GM23338 (cell line): ENCODE measurements at regions not wholly inside any gene's neighbourhood (a gene's known extent, or its start where the extent isn't known, plus 50 kb on each side); places are given as distances from the start of the nearest gene placed in this dataset.

Experiments used
- ATAC-seq: fragments of 200-7000 bp; cut with Tn5 transposase; 3 replicates; pipeline ENCODE4 v1.9.1; 2020
- DNase-seq: peaks from one replicate; pipeline ENCODE4 v3.0.0-alpha.2; 2015; ENCODE audit warnings: low spot score
- H2AFZ ChIP-seq: fragments of 200-600 bp; sonication (generic); 2 replicates; pipeline ENCODE4 v1.8.0; 2016; ENCODE audit warnings: antibody characterized with exemption, mild to moderate bottlenecking, moderate library complexity
- H3F3A ChIP-seq: fragments of 200-600 bp; sonication (generic); replicated peaks from 2 replicates; pipeline ENCODE4 v1.8.0; 2017; ENCODE audit warnings: antibody characterized with exemption, mixed run types, low read depth
- H3K27ac ChIP-seq: fragments of 200-600 bp; sonication (generic); 2 replicates; pipeline ENCODE4 v1.6.1; 2016; ENCODE audit warnings: low read depth
- H3K27me3 ChIP-seq: fragments of 200-600 bp; sonication (generic); 2 replicates; pipeline ENCODE4 v1.8.0; 2016; ENCODE audit warnings: mild to moderate bottlenecking, mixed run types, moderate library complexity; ENCODE audit not compliant: insufficient read depth
- H3K36me3 ChIP-seq: fragments of 200-600 bp; sonication (generic); 2 replicates; pipeline ENCODE4 v1.8.0; 2016; ENCODE audit warnings: mild to moderate bottlenecking; ENCODE audit not compliant: insufficient read depth
- H3K4me1 ChIP-seq: fragments of 200-600 bp; sonication (generic); 2 replicates; pipeline ENCODE4 v1.8.0; 2016; ENCODE audit warnings: mild to moderate bottlenecking, moderate library complexity; ENCODE audit not compliant: insufficient read depth
- H3K4me2 ChIP-seq: fragments of 200-600 bp; sonication (generic); 2 replicates; pipeline ENCODE4 v1.7.1; 2017; ENCODE audit warnings: mixed run types
- H3K4me3 ChIP-seq: fragments of 200-600 bp; sonication (generic); 2 replicates; pipeline ENCODE4 v1.6.1; 2016; ENCODE audit warnings: mixed run types
- H3K79me2 ChIP-seq: fragments of 200-600 bp; sonication (generic); replicated peaks from 2 replicates; pipeline ENCODE4 v1.8.0; 2017; ENCODE audit warnings: mild to moderate bottlenecking; ENCODE audit not compliant: insufficient read depth
- H3K9me2 ChIP-seq: fragments of 200-600 bp; sonication (generic); 2 replicates; pipeline ENCODE4 v1.8.0; 2017; ENCODE audit not compliant: insufficient read depth
- H4K20me1 ChIP-seq: fragments of 200-600 bp; sonication (generic); replicated peaks from 2 replicates; pipeline ENCODE4 v1.8.0; 2017; ENCODE audit warnings: mild to moderate bottlenecking; ENCODE audit not compliant: insufficient read depth
- H3K27ac Mint-ChIP-seq: 2 replicates; pipeline ENCODE4 v1.8.0; 2020; ENCODE audit warnings: inconsistent platforms, mild to moderate bottlenecking, moderate library complexity, mixed read lengths
- H3K27me3 Mint-ChIP-seq: 3 replicates; pipeline ENCODE4 v1.8.0; 2022; ENCODE audit warnings: low read depth, mild to moderate bottlenecking, moderate library complexity, mixed read lengths, inconsistent platforms; ENCODE audit not compliant: insufficient read depth, poor library complexity
- H3K36me3 Mint-ChIP-seq: 3 replicates; pipeline ENCODE4 v1.8.0; 2021; ENCODE audit warnings: low read depth, mild to moderate bottlenecking, inconsistent platforms, moderate library complexity, mixed read lengths
- H3K4me1 Mint-ChIP-seq: 3 replicates; pipeline ENCODE4 v1.8.0; 2020; ENCODE audit warnings: mild to moderate bottlenecking, inconsistent platforms, mixed read lengths
- H3K4me3 Mint-ChIP-seq: 3 replicates; pipeline ENCODE4 v1.8.0; 2021; ENCODE audit warnings: moderate library complexity, mild to moderate bottlenecking, inconsistent platforms, mixed read lengths
- H3K9me3 Mint-ChIP-seq: 3 replicates; pipeline ENCODE4 v1.8.0; 2020; ENCODE audit warnings: moderate library complexity, mild to moderate bottlenecking, inconsistent platforms, mixed read lengths
- CREB1 ChIP-seq: fragments of 250-450 bp; sonication (Bioruptor Pico); IDR thresholded peaks from 2 replicates; pipeline ENCODE4 v1.5.0; 2020; ENCODE audit warnings: low read depth, mild to moderate bottlenecking, moderate library complexity
- CTCF ChIP-seq, 2 experiments: fragments of 200-600 bp in 1 of 2; sonication (generic) in 1 of 2; conservative IDR thresholded peaks; 2 replicates each; pipeline versions ENCODE4 v1.5.1 to v1.6.1; 2016 to 2017; ENCODE audit warnings: antibody characterized with exemption in 2 of 2, low read depth in 2 of 2, mild to moderate bottlenecking in 2 of 2, moderate library complexity in 1 of 2
- ETS1 ChIP-seq: IDR thresholded peaks from 2 replicates; pipeline ENCODE4 v1.6.1; 2016; ENCODE audit warnings: antibody characterized with exemption
- EZH2 ChIP-seq: fragments of 200-600 bp; sonication (generic); IDR thresholded peaks from one replicate; pipeline ENCODE4 v1.8.0; 2017; ENCODE audit warnings: antibody characterized with exemption, mild to moderate bottlenecking, low read depth; ENCODE audit not compliant: unreplicated experiment
- EZH2phosphoT487 ChIP-seq: fragments of 200-600 bp; sonication (generic); IDR thresholded peaks from one replicate; pipeline ENCODE4 v1.8.1; 2018; ENCODE audit warnings: antibody characterized with exemption; ENCODE audit not compliant: unreplicated experiment
- JUNB ChIP-seq: IDR thresholded peaks from one replicate; pipeline ENCODE4 v1.6.1; 2016; ENCODE audit warnings: antibody characterized with exemption; ENCODE audit not compliant: unreplicated experiment
- NANOG ChIP-seq: IDR thresholded peaks from 2 replicates; pipeline ENCODE4 v1.6.1; 2016; ENCODE audit warnings: antibody characterized with exemption, borderline replicate concordance
- POLR2AphosphoS5 ChIP-seq: IDR thresholded peaks from 2 replicates; pipeline ENCODE4 v1.6.1; 2016; ENCODE audit warnings: antibody characterized with exemption, low read depth
- REST ChIP-seq: IDR thresholded peaks from one replicate; pipeline ENCODE4 v1.6.1; 2018; ENCODE audit warnings: antibody characterized with exemption; ENCODE audit not compliant: unreplicated experiment
- STAT1 ChIP-seq: IDR thresholded peaks from one replicate; pipeline ENCODE4 v1.6.1; 2016; ENCODE audit warnings: antibody characterized with exemption; ENCODE audit not compliant: unreplicated experiment
- ZNF114 ChIP-seq: fragments of 250-450 bp; sonication (Bioruptor Pico); IDR thresholded peaks from 2 replicates; pipeline ENCODE4 v1.5.0; 2020; ENCODE audit warnings: mild to moderate bottlenecking, moderate library complexity
- ZNF331 ChIP-seq: fragments of 250-450 bp; sonication (Bioruptor Pico); IDR thresholded peaks from 2 replicates; pipeline ENCODE4 v1.5.0; 2020; ENCODE audit warnings: low read depth, mild to moderate bottlenecking, moderate library complexity
- TF ChIP-seq, protein P1 (sequence below): fragments of 250-450 bp; sonication (Bioruptor Pico); IDR thresholded peaks from 2 replicates; pipeline ENCODE4 v1.5.0; 2020; ENCODE audit warnings: mild to moderate bottlenecking, moderate library complexity

DNA sequence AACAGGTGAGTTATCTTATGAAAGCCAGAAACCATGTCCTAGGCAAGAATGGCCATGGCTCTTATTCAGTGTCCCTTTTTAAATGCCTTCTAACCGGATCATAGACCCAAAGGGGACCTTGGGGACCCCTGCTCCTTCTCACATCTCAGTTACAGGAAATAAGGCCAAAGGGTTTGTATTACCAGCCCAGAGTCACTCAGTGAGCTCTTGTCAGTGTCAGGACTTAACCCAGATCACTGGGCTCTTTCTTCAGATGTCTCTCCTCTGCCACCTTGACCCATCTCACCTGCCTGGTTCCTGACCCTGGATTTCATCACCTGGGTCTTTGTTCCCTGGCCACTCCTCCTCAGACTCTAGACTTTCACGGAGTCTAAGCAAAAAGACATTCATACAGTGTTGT is 556.7 kb downstream of the CMPK2 start:
- Histone ChIP-seq H3K4me2 (no peak overlapping the region), H3K4me1 (no peaks in the 10 kb centered on the region), H3K36me3 (peaks cover 10% of the 10 kb centered on the region; the same call in 1 of the 2 replicates), H3K27me3 (no peaks in the 10 kb centered on the region), H3K4me3 (no peak overlapping the region), H3K27ac (no peak overlapping the region), H2AFZ (no peak overlapping the region), H3K9me2 (peaks cover 3% of the 10 kb centered on the region; the same call in 1 of the 2 replicates), H3F3A (no peaks in the 10 kb centered on the region), H4K20me1 (no peaks in the 10 kb centered on the region), H3K79me2 (no peaks in the 10 kb centered on the region)
- H3K4me1 Mint-ChIP-seq: no peaks in the 10 kb centered on the region
- H3K4me3 Mint-ChIP-seq: no peak overlapping the region
- no peak for TF ChIP-seq ZNF331 (CRISPR knock-in tag)
- no peak for TF ChIP-seq NANOG
- no peak for TF ChIP-seq CTCF (conservative IDR thresholded peaks at IDR 0.05; ENCODE audit: low read depth in 2 of 2)
- no peak for TF ChIP-seq ETS1
- no peak for TF ChIP-seq REST
- TF ChIP-seq POLR2AphosphoS5: no peak
- no peak for TF ChIP-seq CREB1 (CRISPR knock-in tag)
- TF ChIP-seq EZH2: no peak
- no peak for TF ChIP-seq EZH2phosphoT487
- TF ChIP-seq JUNB: no peak
- TF ChIP-seq, protein P1, sequence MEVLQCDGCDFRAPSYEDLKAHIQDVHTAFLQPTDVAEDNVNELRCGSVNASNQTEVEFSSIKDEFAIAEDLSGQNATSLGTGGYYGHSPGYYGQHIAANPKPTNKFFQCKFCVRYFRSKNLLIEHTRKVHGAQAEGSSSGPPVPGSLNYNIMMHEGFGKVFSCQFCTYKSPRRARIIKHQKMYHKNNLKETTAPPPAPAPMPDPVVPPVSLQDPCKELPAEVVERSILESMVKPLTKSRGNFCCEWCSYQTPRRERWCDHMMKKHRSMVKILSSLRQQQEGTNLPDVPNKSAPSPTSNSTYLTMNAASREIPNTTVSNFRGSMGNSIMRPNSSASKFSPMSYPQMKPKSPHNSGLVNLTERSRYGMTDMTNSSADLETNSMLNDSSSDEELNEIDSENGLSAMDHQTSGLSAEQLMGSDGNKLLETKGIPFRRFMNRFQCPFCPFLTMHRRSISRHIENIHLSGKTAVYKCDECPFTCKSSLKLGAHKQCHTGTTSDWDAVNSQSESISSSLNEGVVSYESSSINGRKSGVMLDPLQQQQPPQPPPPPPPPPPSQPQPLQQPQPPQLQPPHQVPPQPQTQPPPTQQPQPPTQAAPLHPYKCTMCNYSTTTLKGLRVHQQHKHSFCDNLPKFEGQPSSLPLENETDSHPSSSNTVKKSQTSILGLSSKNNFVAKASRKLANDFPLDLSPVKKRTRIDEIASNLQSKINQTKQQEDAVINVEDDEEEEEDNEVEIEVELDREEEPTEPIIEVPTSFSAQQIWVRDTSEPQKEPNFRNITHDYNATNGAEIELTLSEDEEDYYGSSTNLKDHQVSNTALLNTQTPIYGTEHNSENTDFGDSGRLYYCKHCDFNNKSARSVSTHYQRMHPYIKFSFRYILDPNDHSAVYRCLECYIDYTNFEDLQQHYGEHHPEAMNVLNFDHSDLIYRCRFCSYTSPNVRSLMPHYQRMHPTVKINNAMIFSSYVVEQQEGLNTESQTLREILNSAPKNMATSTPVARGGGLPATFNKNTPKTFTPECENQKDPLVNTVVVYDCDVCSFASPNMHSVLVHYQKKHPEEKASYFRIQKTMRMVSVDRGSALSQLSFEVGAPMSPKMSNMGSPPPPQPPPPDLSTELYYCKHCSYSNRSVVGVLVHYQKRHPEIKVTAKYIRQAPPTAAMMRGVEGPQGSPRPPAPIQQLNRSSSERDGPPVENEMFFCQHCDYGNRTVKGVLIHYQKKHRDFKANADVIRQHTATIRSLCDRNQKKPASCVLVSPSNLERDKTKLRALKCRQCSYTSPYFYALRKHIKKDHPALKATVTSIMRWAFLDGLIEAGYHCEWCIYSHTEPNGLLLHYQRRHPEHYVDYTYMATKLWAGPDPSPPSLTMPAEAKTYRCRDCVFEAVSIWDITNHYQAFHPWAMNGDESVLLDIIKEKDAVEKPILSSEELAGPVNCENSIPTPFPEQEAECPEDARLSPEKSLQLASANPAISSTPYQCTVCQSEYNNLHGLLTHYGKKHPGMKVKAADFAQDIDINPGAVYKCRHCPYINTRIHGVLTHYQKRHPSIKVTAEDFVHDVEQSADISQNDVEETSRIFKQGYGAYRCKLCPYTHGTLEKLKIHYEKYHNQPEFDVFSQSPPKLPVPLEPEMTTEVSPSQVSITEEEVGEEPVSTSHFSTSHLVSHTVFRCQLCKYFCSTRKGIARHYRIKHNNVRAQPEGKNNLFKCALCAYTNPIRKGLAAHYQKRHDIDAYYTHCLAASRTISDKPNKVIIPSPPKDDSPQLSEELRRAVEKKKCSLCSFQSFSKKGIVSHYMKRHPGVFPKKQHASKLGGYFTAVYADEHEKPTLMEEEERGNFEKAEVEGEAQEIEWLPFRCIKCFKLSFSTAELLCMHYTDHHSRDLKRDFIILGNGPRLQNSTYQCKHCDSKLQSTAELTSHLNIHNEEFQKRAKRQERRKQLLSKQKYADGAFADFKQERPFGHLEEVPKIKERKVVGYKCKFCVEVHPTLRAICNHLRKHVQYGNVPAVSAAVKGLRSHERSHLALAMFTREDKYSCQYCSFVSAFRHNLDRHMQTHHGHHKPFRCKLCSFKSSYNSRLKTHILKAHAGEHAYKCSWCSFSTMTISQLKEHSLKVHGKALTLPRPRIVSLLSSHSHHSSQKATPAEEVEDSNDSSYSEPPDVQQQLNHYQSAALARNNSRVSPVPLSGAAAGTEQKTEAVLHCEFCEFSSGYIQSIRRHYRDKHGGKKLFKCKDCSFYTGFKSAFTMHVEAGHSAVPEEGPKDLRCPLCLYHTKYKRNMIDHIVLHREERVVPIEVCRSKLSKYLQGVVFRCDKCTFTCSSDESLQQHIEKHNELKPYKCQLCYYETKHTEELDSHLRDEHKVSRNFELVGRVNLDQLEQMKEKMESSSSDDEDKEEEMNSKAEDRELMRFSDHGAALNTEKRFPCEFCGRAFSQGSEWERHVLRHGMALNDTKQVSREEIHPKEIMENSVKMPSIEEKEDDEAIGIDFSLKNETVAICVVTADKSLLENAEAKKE (CRISPR knock-in tag): no peak
- TF ChIP-seq STAT1: no peak
- no peak for TF ChIP-seq ZNF114 (CRISPR knock-in tag)
- H3K9me3 Mint-ChIP-seq: peaks cover 77% of the 10 kb centered on the region
- H3K27me3 Mint-ChIP-seq: peaks cover 2% of the 10 kb centered on the region
- DNase-seq (no peak), ATAC-seq (no peak)
- peaks cover 5% of the 10 kb centered on the region; the same call in 2 of the 3 replicates for H3K36me3 Mint-ChIP-seq
- H3K27ac Mint-ChIP-seq: no peak overlapping the region
